NCI-H82 treated with DMSO at 0.1 percent for 48 hours (cell line): ENCODE measurements at regions not wholly inside any gene's neighbourhood (a gene's known extent, or its start where the extent isn't known, plus 50 kb on each side); places are given as distances from the start of the nearest gene placed in this dataset.
"Not testable (repeated sequence)": the region's sequence is repeated elsewhere in the genome, so short reads cannot be mapped to it uniquely, and the experiment has no call there.

ENCODE experiments used
- DNase-seq: peaks from one replicate; lab custom pipeline; 2025; ENCODE audit not compliant: unreplicated experiment; lab: John Stamatoyannopoulos, UW

DNA sequence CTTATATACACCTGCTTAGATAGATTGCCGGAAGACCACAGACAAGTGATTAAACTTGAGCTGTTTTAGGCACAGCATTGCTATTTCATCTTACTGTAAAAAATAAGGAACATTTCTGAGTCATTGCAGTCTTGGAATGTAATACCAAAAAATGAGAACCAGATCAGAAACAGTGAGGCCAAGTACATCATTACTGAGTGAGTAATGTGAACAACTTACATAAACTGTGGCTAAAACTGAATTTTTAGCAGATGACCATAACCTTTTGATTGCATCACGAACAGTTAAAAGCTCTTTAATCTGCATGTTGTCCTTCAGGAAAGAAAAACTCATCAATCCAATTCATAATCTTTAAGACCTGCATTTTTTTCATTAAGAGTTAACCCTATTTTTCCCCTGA lies 157.1 kb upstream of the FGF10 start:
- no peak for DNase-seq

DNA sequence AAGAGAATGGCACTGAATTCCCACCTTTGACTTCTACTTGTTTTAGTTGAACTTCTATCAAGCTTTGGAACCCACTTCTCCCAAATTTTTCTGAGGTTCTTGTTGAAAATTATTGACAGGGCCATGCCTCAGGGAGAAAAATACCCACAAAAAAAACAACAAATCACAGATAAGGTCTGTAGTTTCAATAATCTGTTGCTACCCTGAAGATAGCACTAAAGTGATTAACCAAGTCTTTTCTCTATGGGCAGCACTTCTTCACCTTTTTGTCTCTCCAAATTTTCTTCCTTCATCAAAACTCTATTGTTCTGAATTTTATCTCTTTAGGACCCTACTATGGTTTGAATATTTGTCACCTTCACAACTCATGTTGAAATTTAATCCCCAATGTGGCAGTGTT lies 154.3 kb upstream of the FGF10 start:
- DNase-seq = no peak

DNA sequence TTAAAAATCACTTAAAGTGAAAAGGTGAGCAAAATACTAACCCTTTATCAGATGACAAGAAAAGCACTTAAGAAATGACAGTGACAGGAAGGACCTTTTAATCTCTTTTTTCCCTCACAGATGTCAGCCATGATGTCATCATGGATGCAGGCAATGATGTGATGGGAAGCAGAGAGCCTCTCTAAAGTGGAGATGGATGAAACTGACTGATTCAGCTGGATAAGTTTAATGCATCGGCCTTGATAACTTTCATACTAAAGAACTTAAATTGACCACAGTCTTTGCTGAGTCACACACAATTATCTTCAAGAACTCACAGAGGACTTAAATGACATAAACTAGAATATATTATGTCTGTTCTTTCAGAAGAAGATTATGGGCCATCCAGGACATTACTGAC lies 153.2 kb upstream of the FGF10 start:
- no peak for DNase-seq

DNA sequence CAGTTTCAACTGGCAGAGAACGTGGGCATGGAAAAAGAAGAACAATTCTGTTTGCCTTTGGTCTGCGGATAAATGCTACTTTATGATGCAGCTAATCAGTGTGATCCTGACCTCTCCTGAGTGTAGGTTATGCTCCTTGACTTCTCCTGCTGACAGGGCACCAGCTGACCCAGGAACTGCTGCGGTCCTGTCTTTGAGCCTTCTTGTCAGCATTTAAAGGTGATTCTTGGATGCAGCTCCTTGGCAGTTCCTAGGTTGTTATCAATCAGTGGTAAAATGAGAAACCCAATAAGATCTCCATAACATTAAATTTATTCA lies 150.3 kb upstream of the FGF10 start:
- no peak for DNase-seq

DNA sequence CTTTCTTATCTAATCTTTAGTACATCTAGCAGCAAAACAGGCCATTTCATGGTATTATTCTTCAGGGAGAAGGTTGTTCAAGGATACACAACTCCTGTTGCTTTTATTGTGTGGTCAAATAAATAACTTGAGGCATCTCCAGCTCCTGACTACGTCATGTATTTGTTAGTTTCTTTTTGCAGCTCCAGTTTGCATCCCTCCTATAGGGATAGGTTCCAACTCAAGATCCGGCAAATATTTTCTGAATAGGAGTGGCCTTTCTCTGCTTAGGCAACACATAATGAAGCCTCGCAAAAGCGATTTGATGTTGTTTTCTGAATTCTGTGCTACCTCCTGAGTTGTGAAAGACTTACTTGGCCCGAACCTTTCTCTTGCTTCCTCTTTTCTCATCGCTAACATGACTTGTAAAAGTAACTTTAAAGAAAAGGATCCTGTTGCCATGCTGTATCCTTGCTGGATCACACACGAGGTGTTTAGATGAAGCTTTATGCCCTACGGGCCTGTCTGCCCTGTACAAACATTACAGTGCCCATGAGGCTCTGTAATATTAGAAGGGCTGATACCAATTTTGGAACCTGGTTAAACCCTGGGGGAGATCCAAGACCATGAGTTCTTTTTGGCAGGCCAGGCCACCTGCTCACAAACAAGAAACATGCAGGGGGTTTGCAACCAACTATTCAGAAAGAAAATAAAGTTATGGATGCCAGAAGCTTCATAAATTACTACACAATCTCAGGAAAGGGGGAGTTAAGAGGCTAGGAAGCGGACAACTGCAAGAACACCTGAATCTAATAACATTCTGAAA lies 149.8 kb upstream of the FGF10 start:
- DNase-seq = no peak

DNA sequence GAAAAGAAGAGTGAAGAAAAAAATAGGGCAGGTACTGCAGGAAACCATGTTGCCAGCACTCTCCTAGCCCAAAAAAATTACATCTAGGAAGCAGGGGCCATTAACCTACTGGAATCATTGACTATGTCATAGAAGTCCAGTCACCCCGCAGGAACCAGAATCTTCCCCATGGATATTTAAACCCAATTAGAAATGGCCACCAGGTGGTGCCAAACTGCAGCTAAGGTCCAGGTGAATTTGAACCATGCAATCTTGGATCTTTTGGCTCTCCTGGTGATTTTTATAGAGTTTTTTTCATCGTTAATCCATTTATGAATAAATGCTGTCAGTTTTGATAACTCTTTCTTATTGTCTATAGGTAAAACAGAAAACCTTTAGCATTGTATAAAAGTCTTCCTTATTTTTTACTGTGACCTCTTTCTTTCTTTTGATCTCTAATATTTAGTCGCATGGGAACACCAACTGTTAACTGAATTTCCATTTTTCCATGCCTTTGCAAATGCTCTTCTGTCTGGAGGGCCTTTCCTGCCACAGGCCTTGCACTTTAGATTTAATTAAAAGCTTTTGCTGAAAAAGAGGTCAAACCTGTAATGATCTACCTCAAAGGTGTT lies 147.5 kb upstream of the FGF10 start:
- DNase-seq = no peak

DNA sequence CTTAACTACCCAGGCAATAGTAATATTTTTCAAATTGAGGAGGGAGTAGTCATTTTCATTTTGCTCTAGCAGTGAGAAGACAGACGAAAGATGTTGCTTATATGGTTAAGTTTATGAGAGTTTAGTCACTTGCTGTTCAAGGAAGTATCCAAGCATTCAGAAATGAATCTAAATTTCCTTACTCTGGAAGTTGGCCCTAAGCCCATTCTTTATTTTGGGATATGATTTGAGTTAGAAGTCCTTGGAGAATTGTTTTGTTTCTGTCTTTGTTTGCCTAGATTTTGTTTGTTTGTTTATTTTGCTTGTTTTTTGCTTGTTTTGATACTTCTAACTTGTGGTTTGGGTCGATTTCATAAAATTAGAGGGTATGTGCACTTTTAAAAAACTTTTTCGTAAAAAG lies 146.4 kb upstream of the FGF10 start:
- no peak for DNase-seq

DNA sequence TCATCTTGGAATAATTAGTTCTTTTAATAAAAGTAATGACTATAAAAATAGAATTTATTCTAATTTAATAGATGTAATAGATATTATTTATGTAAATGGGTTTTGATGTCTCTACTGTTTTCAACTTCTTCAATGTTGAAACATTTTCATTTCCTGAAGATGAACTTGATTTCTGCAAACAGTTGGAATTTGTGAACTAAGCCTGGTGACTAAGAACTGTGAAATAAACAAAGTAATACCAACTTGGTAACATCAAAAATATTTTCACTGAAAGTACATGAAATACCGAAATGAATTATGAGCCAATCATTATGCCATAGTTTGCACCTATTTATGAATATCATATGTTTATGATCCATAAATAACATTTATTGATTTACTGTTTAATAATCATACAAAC lies 143.8 kb upstream of the FGF10 start:
- no peak for DNase-seq

DNA sequence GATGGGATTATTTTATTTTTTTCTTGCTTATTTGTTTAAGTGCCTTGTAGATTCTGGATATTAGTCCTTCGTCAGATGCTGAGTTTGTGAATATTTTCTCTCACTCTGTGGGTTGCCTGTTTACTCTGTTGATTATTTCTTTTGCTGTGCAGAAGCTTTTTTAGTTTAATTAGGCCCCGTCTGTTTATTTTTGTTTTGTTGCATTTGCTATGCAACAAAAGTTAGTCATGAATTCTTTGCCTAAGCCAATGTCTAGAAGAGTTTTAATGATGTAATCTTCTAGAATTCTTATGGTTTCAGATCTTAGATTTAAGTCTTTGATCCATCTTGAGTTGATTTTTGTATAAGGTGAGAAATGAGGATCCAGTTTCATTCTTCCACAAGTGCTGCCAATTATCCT lies 142.5 kb upstream of the FGF10 start:
- not testable (repeated sequence) for DNase-seq

DNA sequence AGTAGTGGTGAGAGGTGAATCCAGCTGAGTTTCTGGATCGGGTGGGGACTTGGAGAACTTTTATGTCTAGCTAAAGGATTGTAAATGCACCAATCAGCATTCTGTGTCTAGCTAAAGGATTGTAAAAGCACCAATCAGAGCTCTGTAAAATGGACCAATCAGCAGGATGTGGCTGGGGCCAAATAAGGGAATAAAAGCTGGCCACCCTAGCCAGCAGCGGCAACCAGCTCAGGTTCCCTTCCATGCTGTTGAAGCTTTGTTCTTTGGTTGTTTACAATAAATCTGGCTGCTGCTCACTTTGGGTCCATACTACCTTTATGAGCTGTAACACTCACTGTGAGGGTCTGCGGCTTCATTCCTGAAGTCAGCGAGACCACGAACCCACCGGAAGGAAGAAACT lies 141.6 kb upstream of the FGF10 start:
- not testable (repeated sequence) for DNase-seq

DNA sequence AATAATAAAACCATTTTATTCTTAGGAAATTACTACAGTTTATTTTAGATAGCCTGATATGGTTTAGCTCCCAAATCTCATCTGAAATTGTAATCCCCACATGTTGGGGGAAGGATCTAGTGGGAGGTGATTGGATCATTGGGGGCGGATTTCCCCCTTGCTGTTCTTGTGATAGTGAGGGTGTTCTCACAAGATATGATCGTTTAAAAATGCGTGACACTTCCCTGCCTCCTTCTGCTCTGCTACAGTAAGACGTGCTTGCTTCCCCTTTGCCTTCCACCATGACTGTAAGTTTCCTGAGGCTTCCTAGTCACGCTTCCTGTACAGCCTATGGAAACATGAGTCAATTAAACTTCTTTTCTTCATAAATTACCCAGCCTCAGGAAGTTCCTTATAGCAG lies 122.4 kb upstream of the FGF10 start:
- DNase-seq = no peak

DNA sequence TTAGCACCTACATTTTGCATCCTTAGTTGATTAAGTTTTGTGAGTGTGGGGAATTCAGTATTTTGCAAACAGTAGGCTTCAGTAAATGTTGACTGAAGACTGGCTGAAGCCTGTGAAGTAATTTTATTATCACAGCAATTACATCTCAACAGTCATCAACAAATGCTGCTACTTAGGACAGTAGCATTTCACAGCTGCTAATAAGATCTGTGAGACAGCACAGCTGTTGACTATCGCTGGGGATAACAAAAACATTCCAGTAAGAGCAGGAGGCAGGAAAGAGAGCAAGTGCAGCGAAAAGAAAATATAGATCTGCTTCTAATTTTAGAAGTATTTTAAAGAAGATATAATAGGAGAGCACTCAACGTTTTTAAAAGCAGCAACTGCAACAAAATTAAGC lies 117.3 kb upstream of the FGF10 start:
- DNase-seq = peak; percentile 53

DNA sequence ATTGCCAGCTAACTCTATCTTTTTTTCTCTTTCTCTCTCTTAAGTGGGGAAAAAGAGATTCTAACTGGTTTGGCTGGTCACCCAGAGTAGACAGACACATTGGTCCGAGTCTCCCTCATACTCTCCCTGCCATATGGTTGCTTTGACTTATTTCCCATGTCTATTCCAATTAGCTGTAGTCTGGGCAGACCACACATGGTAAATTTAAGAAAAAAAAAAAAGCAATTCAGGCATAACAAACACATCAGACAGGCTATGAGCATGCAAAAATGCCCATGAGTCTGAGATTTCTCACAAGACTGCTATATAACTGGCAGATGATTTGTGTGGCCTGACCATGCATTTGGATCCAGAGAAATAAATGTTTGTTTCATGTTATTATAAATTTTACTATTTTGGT lies 110.2 kb upstream of the FGF10 start:
- DNase-seq = no peak

DNA sequence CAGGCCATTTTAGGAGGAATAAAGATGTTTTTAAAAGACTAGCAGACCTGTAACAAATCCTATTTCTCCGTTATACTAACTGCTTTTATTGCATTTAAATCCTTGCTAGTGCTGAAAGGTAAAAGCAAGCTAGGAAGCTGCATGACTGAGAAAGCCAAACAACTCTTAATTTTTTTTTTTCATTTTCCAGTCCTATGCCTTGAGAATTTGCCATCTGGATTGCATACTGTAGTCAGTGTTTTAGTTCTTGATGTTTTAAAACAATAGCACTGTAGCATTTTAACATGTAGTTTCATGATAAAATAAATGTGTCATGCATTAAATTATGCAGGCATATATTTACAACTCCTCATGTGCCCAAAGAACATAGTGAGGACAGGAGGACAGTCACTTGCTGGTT lies 108.4 kb upstream of the FGF10 start:
- DNase-seq = no peak

DNA sequence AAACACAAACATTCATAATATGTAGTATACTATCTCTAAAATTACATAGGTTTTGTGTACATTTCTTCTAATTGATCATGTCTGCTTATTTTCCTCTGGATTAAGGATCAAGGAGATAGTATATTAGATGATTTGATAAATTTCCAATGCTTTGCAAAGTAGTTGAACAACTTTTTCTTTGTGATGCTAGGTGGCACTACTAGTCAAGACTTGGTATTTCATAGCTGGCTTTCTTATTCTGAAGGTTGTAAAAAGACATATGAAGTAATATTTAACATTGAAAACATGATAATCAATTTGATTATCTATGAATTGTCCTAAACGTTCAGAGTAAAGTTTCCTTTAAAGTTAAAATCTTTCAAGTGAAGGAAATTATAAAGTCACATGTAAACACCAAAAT lies 106.1 kb upstream of the FGF10 start:
- no peak for DNase-seq

DNA sequence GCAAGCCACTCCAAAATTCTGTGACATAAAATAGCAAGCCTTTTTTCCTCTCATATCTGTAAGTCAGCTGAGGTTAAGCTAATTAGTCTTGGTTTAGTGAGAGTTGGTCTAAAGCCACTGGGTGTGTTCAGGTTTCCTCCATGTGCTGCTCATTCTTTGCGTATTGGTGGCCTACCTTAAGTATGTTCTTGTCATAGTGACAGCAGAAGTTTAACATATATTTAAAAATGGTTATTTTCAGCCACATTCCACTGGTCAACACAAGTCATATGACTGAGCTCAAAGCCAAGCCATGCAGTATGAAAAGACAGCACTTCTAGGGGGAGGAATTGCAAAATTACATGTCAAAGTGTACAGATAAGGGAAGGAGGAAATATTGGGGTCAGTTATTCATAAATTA lies 100.5 kb upstream of the FGF10 start:
- peak; percentile 55 for DNase-seq

DNA sequence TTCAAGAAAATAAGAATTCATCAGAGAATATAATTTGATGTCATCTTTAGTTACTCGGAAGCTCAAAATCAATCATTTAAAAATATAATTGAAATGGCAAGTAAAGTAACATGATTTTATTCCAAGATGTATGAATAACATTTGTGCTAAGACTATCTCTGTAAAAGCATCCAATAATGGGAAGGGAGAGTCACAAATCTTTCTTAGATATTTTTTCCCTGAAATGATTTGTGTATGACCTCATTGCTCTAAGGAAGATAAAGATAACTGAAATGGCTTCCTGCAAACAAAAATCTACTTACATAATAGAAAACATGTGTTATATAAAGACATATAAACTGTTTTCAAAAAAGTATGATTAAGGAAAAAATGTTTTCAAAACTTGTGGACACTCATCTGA lies 97.4 kb upstream of the FGF10 start:
- no peak for DNase-seq

DNA sequence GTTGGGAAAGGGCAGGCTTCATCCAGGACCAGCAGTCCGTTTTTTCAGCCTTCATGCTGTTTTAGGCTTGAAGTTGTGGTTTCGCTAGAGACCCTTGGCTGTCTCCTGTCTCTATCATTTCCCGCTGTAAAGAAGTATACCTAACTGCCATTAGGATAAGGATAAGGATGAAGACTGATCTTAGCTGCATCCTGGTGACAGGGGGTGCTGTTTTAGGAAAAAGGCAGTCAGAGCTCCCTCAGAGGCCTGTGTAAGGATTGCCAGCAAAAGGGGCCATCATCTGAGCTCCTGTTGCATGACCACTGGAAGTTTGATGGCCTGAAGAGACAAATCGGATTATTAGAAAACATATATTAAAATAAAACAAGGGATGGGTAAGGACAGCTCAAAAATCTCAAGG lies 64.8 kb upstream of the FGF10 start:
- DNase-seq = no peak

DNA sequence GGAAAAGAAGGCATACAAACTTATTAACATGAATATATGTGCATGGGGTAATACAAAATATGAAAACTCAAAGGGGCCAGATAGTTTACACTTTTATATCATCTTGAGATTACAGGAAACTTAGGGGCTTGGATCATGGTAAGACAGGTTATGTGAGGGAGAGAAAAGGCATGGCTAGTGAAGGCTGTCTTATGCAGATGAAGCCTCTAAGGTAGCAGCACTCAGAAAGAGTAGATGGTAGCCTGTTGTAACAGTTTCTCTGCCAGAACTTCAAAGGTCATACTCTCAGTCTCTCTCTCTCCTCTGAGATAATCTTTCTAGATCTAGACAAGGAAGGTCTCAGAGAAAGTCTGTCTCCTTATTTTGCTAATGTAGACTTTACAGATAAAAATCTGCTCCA lies 57.2 kb upstream of the FGF10 start:
- no peak for DNase-seq

DNA sequence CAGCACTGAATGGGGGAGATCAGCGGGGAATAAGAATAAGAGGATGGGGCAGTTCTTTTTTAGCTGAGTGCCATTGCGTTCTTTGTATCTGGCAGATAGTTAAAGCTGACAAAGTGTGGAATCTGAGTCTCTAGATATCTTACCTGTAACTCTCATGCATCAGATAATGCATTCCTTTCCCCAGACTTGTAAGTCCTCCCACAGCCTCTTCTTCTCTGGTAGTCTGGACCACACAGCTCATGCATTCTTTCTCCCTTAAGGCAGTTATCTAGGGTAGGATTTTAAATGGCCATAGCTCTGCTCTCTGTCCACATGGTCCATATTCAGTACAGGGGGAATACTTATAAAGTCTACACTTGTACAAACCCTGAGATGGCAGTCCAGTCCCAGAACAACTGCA lies 54.0 kb upstream of the FGF10 start:
- no peak for DNase-seq

DNA sequence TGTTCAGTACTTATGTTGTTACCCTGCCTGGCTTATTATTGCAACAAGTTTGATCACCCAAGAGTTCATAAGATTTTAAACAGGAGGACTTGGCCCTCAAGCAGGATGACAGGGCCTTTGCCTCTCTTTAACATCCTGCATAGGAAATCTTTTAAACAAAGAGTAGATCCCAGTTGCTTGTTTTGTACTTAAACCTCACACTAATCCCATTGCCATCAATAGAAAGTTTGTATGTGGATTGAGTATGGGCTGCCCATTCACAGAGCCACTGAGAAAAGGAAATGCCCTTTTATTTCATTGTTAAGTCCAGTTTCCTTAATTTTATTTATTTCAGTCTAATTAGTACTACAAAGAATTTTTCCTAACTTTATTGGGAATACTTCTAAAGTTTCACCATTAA lies 52.2 kb upstream of the FGF10 start:
- DNase-seq = no peak

DNA sequence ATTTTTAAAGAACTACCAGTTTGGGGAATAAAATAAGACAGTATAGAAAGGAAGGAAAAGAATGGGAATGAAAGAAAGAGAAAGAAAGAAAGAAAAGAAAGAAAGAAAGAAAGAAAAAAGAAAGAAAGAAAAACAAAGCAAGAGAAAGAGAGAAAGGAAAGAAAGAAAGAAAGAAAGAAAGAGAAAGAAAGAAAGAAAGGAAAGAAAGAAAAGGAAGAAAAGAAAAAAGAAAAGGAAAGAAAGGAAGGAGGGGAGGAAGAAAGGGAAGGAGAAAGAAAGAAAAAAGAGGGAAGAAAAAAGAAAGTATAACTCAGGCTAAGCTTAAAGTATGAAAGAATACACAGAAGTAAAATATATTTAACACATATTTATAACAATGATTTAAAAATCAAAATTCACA lies 51.0 kb upstream of the FGF10 start:
- no peak for DNase-seq
